Large intestine (tissue), 3 donors: ENCODE measurements at regions not wholly inside any gene's neighbourhood (a gene's known extent, or its start where the extent isn't known, plus 50 kb on each side); places are given as distances from the start of the nearest gene placed in this dataset.

ENCODE experiments used
- DNase-seq, 2 donors: peaks; one replicate each; pipeline versions ENCODE4 v3.0.0 to v3.0.0-alpha.2; 2013
- H3K27ac ChIP-seq: one replicate; pipeline ENCODE4 v1.5.1; 2013; ENCODE audit warnings: low read length
- H3K27me3 ChIP-seq: 2 replicates; pipeline ENCODE4 v1.6.1; 2013; ENCODE audit warnings: low read length; ENCODE audit not compliant: control insufficient read depth, insufficient read depth
- H3K36me3 ChIP-seq: 2 replicates; pipeline ENCODE4 v1.6.1; 2013; ENCODE audit warnings: low read length; ENCODE audit not compliant: control insufficient read depth, insufficient read depth
- H3K4me1 ChIP-seq: one replicate; pipeline ENCODE4 v1.6.1; 2013; ENCODE audit warnings: low read length; ENCODE audit not compliant: control insufficient read depth, insufficient read depth
- H3K4me3 ChIP-seq: one replicate; pipeline ENCODE4 v1.5.1; 2013; ENCODE audit warnings: low read length
- H3K9me3 ChIP-seq: one replicate; pipeline ENCODE4 v1.6.1; 2013; ENCODE audit warnings: mild to moderate bottlenecking, low read depth, low read length, moderate library complexity; ENCODE audit not compliant: control insufficient read depth
- WGBS: methylation state at CpG from one replicate; pipeline ENCODE4 v1.1.5; 2013; ENCODE audit warnings: low lambda C conversion rate; ENCODE audit not compliant: insufficient coverage; 5-methylcytosine and 5-hydroxymethylcytosine counted together

GRCh38 chr20:43863821-43864544 is 50.7 kb upstream of the TOX2 start:
- WGBS = no CpG with 5 or more reads among the region's 10 CpGs
- H3K9me3 ChIP-seq = no peaks in the 10 kb centered on the region
- H3K27me3 ChIP-seq = no peaks in the 10 kb centered on the region
- no peaks in the 10 kb centered on the region for H3K4me1 ChIP-seq
- no peak overlapping the region for H3K27ac ChIP-seq
- H3K4me3 ChIP-seq = no peak overlapping the region
- H3K36me3 ChIP-seq = no peaks in the 10 kb centered on the region
- DNase-seq = no peak

GRCh38 chr20:43863330-43863729 is 51.3 kb upstream of the TOX2 start:
- no CpG with 5 or more reads among the region's 12 CpGs for WGBS
- no peaks in the 10 kb centered on the region for H3K27me3 ChIP-seq
- H3K9me3 ChIP-seq = no peaks in the 10 kb centered on the region
- H3K27ac ChIP-seq = no peak overlapping the region
- no peak overlapping the region for H3K4me3 ChIP-seq
- H3K4me1 ChIP-seq = no peaks in the 10 kb centered on the region
- no peak for DNase-seq
- no peaks in the 10 kb centered on the region for H3K36me3 ChIP-seq

- H3K4me3 ChIP-seq = no peak overlapping the region
- no peak for DNase-seq
- WGBS = no CpG with 5 or more reads among the region's 4 CpGs
- H3K27ac ChIP-seq = no peak overlapping the region
- no peaks in the 10 kb centered on the region for H3K27me3 ChIP-seq
- H3K9me3 ChIP-seq = no peaks in the 10 kb centered on the region
- no peaks in the 10 kb centered on the region for H3K36me3 ChIP-seq
- H3K4me1 ChIP-seq = no peaks in the 10 kb centered on the region
Observed at GRCh38 chr20:43862438-43862837, 52.2 kb upstream of the TOX2 start.

GRCh38 chr20:43859994-43860393 is 54.7 kb upstream of the TOX2 start:
- no peaks in the 10 kb centered on the region for H3K36me3 ChIP-seq
- 95% methylated on average over 1 of the region's 1 CpG for WGBS

GRCh38 chr20:43857932-43858331 is 56.7 kb upstream of the TOX2 start:
- 100% methylated on average over 1 of the region's 1 CpG for WGBS
- Histone ChIP-seq H3K36me3 (no peaks in the 10 kb centered on the region), H3K27me3 (no peaks in the 10 kb centered on the region), H3K9me3 (peaks cover 4% of the 10 kb centered on the region), H3K27ac (no peak overlapping the region), H3K4me1 (no peaks in the 10 kb centered on the region), H3K4me3 (no peak overlapping the region)
- DNase-seq = no peak

More at GRCh38 chr20:43859994-43860393, 54.7 kb upstream of the TOX2 start:
- no peak overlapping the region for H3K27ac ChIP-seq
- no peak for DNase-seq
- H3K27me3 ChIP-seq = no peaks in the 10 kb centered on the region
- no peaks in the 10 kb centered on the region for H3K4me1 ChIP-seq
- peaks cover 4% of the 10 kb centered on the region for H3K9me3 ChIP-seq
- H3K4me3 ChIP-seq = no peak overlapping the region

GRCh38 chr20:43857127-43857526 is 57.5 kb upstream of the TOX2 start:
- Histone ChIP-seq H3K4me1 (no peaks in the 10 kb centered on the region), H3K4me3 (no peak overlapping the region), H3K9me3 (peaks cover 4% of the 10 kb centered on the region), H3K36me3 (no peaks in the 10 kb centered on the region), H3K27ac (no peak overlapping the region), H3K27me3 (no peaks in the 10 kb centered on the region)
- DNase-seq = no peak

- Histone ChIP-seq H3K36me3 (no peaks in the 10 kb centered on the region), H3K4me1 (no peaks in the 10 kb centered on the region), H3K9me3 (peaks cover 4% of the 10 kb centered on the region), H3K4me3 (no peak overlapping the region), H3K27me3 (no peaks in the 10 kb centered on the region), H3K27ac (no peak overlapping the region)
- no CpG with 5 or more reads among the region's 1 CpG for WGBS
- no peak for DNase-seq
Observed at GRCh38 chr20:43855803-43856202, 58.8 kb upstream of the TOX2 start.

GRCh38 chr20:43853918-43854317 is 60.7 kb upstream of the TOX2 start:
- 93% methylated on average over 3 of the region's 6 CpGs for WGBS
- H3K36me3 ChIP-seq = no peaks in the 10 kb centered on the region
- DNase-seq = no peak
- no peaks in the 10 kb centered on the region for H3K4me1 ChIP-seq
- no peaks in the 10 kb centered on the region for H3K27me3 ChIP-seq
- H3K9me3 ChIP-seq = peaks cover 4% of the 10 kb centered on the region
- no peak overlapping the region for H3K4me3 ChIP-seq
- H3K27ac ChIP-seq = no peak overlapping the region

GRCh38 chr20:43853174-43853803 is 61.4 kb upstream of the TOX2 start:
- H3K9me3 ChIP-seq = peaks cover 4% of the 10 kb centered on the region
- H3K27me3 ChIP-seq = no peaks in the 10 kb centered on the region
- DNase-seq = no peak
- no peaks in the 10 kb centered on the region for H3K4me1 ChIP-seq
- H3K4me3 ChIP-seq = no peak overlapping the region
- WGBS = no CpG with 5 or more reads among the region's 9 CpGs
- H3K36me3 ChIP-seq = no peaks in the 10 kb centered on the region
- no peak overlapping the region for H3K27ac ChIP-seq

GRCh38 chr20:43849496-43850186 is 65.0 kb upstream of the TOX2 start:
- WGBS = no CpG with 5 or more reads among the region's 13 CpGs
- H3K36me3 ChIP-seq = no peaks in the 10 kb centered on the region
- no peak overlapping the region for H3K27ac ChIP-seq
- no peak overlapping the region for H3K4me3 ChIP-seq
- no peaks in the 10 kb centered on the region for H3K4me1 ChIP-seq
- no peaks in the 10 kb centered on the region for H3K27me3 ChIP-seq
- no peaks in the 10 kb centered on the region for H3K9me3 ChIP-seq
- no peak for DNase-seq
